ENCODE measurements at regions not wholly inside any gene's neighbourhood (a gene's known extent, or its start where the extent isn't known, plus 50 kb on each side); places are given as distances from the start of the nearest gene placed in this dataset.

DNA sequence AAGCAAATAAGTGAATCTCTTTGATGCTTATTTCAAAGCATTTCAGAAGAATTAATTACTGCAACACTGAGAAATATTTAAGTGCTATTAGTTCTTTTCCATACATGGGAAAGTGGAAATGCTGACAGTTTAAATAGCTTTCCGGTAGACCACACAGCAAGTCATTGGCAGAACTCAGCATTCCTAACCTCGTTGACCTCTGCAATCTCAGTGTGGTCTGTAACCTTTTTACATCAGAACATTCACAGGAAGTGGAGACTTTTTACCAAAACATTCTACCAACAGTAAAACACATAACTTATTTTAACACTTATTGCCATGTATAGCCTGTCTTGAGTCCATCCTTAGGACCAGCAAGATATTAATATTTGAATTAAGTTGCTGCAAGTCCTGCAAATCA, 249.5 kb upstream of the DCN start:
- TF ChIP-seq EZH2 (IDR thresholded peaks at IDR 0.05; ENCODE audit: borderline replicate concordance, low read depth, low read length, poor library complexity, severe bottlenecking): no peak
- no peaks in the 10 kb centered on the region for H3K9me3 ChIP-seq (ENCODE audit: low read depth, low read length, poor library complexity, severe bottlenecking)
- intact Hi-C loops (cut with micrococcal nuclease; ENCODE audit: unreplicated experiment): no loop called here
- no peaks in the 10 kb centered on the region for H3K4me1 ChIP-seq (ENCODE audit: insufficient read depth, low read length, poor library complexity, severe bottlenecking)
- no peaks in the 10 kb centered on the region for H3K27me3 ChIP-seq (replicated peaks; ENCODE audit: insufficient read depth, low read depth, low read length, poor library complexity)
- H3K36me3 ChIP-seq (ENCODE audit: insufficient read depth, low read length, poor library complexity, severe bottlenecking): no peaks in the 10 kb centered on the region
- POLR2A ChIA-PET (ENCODE audit: low non-redundant PET): no interaction called here
- H3K27ac ChIP-seq (ENCODE audit: low read depth, low read length, poor library complexity, severe bottlenecking): no peak overlapping the region
- CTCF ChIA-PET: no interaction called here
- H3K4me3 ChIP-seq (ENCODE audit: low read depth, low read length, poor library complexity, severe bottlenecking): no peak overlapping the region
- DNase-seq (ENCODE audit: low spot score): no peak
- no TSS peak for BruUV-seq (replicated peaks)

DNA sequence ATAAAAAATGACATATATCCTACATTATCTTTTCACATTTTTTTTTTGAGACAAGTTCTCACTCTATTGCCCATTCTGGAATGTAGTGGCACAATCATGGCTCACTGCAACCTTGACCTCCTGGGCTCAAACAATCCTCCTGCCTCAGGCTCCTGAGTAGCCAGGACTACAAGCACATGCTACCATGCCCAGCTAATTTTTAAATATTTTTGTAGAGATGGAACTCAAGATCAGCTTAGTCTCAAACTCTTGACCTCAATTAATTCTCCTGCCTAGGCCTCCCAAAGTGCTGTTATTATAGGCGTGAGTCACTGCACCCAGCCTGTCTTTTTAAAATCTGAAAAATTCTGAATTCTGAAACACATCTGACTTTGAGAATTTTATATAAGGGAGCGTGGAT, 241.9 kb upstream of the DCN start:
- no peaks in the 10 kb centered on the region for H3K27me3 ChIP-seq (replicated peaks; ENCODE audit: insufficient read depth, low read depth, low read length, poor library complexity)

DNA sequence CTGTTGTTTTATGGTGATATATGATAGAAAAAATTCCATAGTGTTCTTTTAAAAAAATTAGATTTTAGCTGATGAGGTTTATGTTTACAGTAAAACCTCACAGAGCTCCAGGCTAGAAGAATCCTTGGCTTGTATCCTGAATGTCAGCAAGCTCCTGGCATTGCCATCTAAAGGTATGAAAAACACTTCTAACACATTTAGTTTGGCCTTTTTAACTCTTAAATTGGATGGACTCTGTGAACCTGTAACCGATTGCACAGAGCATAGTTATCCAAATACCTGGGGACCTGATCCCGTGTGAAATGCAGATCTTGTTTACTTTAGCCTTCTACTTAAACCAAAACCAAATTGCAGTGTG, 241.1 kb upstream of the DCN start:
- Histone ChIP-seq H3K4me3 (ENCODE audit: low read depth, low read length, poor library complexity, severe bottlenecking) (no peak overlapping the region), H3K27ac (ENCODE audit: low read depth, low read length, poor library complexity, severe bottlenecking) (no peak overlapping the region), H3K36me3 (ENCODE audit: insufficient read depth, low read length, poor library complexity, severe bottlenecking) (no peaks in the 10 kb centered on the region), H3K9me3 (ENCODE audit: low read depth, low read length, poor library complexity, severe bottlenecking) (no peaks in the 10 kb centered on the region), H3K4me1 (ENCODE audit: insufficient read depth, low read length, poor library complexity, severe bottlenecking) (no peaks in the 10 kb centered on the region), H3K27me3 (replicated peaks; ENCODE audit: insufficient read depth, low read depth, low read length, poor library complexity) (no peaks in the 10 kb centered on the region)
- BruUV-seq (replicated peaks): no TSS peak
- TF ChIP-seq, protein P1, sequence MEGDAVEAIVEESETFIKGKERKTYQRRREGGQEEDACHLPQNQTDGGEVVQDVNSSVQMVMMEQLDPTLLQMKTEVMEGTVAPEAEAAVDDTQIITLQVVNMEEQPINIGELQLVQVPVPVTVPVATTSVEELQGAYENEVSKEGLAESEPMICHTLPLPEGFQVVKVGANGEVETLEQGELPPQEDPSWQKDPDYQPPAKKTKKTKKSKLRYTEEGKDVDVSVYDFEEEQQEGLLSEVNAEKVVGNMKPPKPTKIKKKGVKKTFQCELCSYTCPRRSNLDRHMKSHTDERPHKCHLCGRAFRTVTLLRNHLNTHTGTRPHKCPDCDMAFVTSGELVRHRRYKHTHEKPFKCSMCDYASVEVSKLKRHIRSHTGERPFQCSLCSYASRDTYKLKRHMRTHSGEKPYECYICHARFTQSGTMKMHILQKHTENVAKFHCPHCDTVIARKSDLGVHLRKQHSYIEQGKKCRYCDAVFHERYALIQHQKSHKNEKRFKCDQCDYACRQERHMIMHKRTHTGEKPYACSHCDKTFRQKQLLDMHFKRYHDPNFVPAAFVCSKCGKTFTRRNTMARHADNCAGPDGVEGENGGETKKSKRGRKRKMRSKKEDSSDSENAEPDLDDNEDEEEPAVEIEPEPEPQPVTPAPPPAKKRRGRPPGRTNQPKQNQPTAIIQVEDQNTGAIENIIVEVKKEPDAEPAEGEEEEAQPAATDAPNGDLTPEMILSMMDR (conservative IDR thresholded peaks at IDR 0.05; ENCODE audit: low read depth, low read length): no peak
- TF ChIP-seq EZH2 (IDR thresholded peaks at IDR 0.05; ENCODE audit: borderline replicate concordance, low read depth, low read length, poor library complexity, severe bottlenecking): no peak
- ChIA-PET POLR2A (ENCODE audit: low non-redundant PET) (no interaction called here), CTCF (no interaction called here)
- no peak for DNase-seq (ENCODE audit: low spot score)
- intact Hi-C loops (cut with micrococcal nuclease; ENCODE audit: unreplicated experiment): no loop called here

More for the DNA sequence above, 241.9 kb upstream of the DCN start:
- no peaks in the 10 kb centered on the region for H3K9me3 ChIP-seq (ENCODE audit: low read depth, low read length, poor library complexity, severe bottlenecking)
- no peak for TF ChIP-seq EZH2 (IDR thresholded peaks at IDR 0.05; ENCODE audit: borderline replicate concordance, low read depth, low read length, poor library complexity, severe bottlenecking)
- TF ChIP-seq, protein P1 (conservative IDR thresholded peaks at IDR 0.05; ENCODE audit: low read depth, low read length): no peak
- H3K4me1 ChIP-seq (ENCODE audit: insufficient read depth, low read length, poor library complexity, severe bottlenecking): no peaks in the 10 kb centered on the region
- no peak for DNase-seq (ENCODE audit: low spot score)
- ChIA-PET CTCF (no interaction called here), POLR2A (ENCODE audit: low non-redundant PET) (no interaction called here)
- no peak overlapping the region for H3K4me3 ChIP-seq (ENCODE audit: low read depth, low read length, poor library complexity, severe bottlenecking)
- intact Hi-C loops (cut with micrococcal nuclease; ENCODE audit: unreplicated experiment): no loop called here
- BruUV-seq (replicated peaks): no TSS peak
- H3K27ac ChIP-seq (ENCODE audit: low read depth, low read length, poor library complexity, severe bottlenecking): no peak overlapping the region
- no peaks in the 10 kb centered on the region for H3K36me3 ChIP-seq (ENCODE audit: insufficient read depth, low read length, poor library complexity, severe bottlenecking)

DNA sequence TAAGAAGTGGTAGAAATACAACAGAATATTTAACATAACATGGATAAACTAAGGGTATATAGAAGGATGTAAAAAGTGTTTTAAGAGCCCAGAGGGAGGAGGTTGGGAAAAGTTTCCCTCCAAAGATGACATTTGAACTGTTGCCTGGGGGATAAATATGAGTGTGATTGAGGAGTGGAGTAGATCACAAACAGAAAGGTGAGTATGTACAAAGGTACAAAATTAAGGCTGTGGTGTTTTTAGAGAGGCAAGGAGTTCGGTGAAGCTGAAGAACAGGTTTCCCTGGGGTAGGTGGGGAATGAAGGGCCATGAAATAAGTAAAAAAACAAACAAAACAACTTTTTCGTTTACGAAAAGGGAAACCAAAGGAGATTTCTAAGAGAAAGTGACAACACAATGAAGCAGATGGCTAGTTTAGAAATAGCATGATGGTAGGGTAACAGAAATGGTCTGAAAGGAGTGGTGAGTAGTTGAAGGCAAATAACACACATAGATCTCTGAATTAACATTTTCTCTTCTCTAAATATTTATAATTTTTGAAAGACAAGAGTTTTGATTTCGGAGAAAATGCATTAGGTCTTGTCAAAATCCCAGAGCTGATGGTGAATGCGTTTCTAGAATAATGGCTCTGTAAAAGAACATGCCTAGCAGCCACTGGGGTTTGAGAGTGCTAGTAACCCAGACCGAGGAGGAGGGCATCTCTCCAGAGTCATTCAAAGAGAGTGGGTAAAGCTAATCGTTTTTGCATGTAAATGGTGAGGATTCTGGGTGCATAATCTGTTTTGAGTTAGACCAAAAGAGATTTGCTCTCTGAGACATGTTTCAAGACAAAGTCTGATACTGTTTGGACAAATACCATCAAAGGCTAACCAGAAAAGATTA, 240.4 kb upstream of the DCN start:
- ChIA-PET POLR2A (ENCODE audit: low non-redundant PET) (no interaction called here), CTCF (no interaction called here)
- Histone ChIP-seq H3K4me3 (ENCODE audit: low read depth, low read length, poor library complexity, severe bottlenecking) (no peak overlapping the region), H3K27me3 (replicated peaks; ENCODE audit: insufficient read depth, low read depth, low read length, poor library complexity) (no peaks in the 10 kb centered on the region), H3K36me3 (ENCODE audit: insufficient read depth, low read length, poor library complexity, severe bottlenecking) (no peaks in the 10 kb centered on the region), H3K9me3 (ENCODE audit: low read depth, low read length, poor library complexity, severe bottlenecking) (no peaks in the 10 kb centered on the region), H3K4me1 (ENCODE audit: insufficient read depth, low read length, poor library complexity, severe bottlenecking) (no peaks in the 10 kb centered on the region), H3K27ac (ENCODE audit: low read depth, low read length, poor library complexity, severe bottlenecking) (no peak overlapping the region)
- no peak for DNase-seq (ENCODE audit: low spot score)
- BruUV-seq (replicated peaks): no TSS peak
- no peak for TF ChIP-seq EZH2 (IDR thresholded peaks at IDR 0.05; ENCODE audit: borderline replicate concordance, low read depth, low read length, poor library complexity, severe bottlenecking)
- TF ChIP-seq, protein P1 (conservative IDR thresholded peaks at IDR 0.05; ENCODE audit: low read depth, low read length): no peak
- intact Hi-C loops (cut with micrococcal nuclease; ENCODE audit: unreplicated experiment): no loop called here

Measured in A673 (cell line).